Endodermal cell (in vitro differentiated cells): ENCODE measurements at regions not wholly inside any gene's neighbourhood (a gene's known extent, or its start where the extent isn't known, plus 50 kb on each side); places are given as distances from the start of the nearest gene placed in this dataset.

ENCODE experiments used
- DNase-seq: peaks from one replicate; pipeline ENCODE4 v3.0.0-alpha.2; 2017
- H3K27ac ChIP-seq: 2 replicates; pipeline ENCODE4 v1.5.1; 2013; ENCODE audit warnings: mild to moderate bottlenecking, low read depth, low read length, moderate library complexity
- H3K27me3 ChIP-seq: 2 replicates; pipeline ENCODE4 v1.6.1; 2013; ENCODE audit warnings: mild to moderate bottlenecking, low read length, moderate library complexity; ENCODE audit not compliant: insufficient read depth, control insufficient read depth, poor library complexity, severe bottlenecking
- H3K36me3 ChIP-seq: 2 replicates; pipeline ENCODE4 v1.7.0; 2013; ENCODE audit warnings: mild to moderate bottlenecking, low read length, moderate library complexity; ENCODE audit not compliant: control insufficient read depth, insufficient read depth
- H3K4me1 ChIP-seq: one replicate; pipeline ENCODE4 v1.7.0; 2013; ENCODE audit warnings: low read length; ENCODE audit not compliant: control insufficient read depth, insufficient read depth
- H3K4me3 ChIP-seq: 2 replicates; pipeline ENCODE4 v1.5.1; 2013; ENCODE audit warnings: mild to moderate bottlenecking, low read length, moderate library complexity
- H3K9ac ChIP-seq: 2 replicates; pipeline ENCODE4 v1.6.1; 2013; ENCODE audit warnings: mild to moderate bottlenecking, low read length, moderate library complexity; ENCODE audit not compliant: poor library complexity, severe bottlenecking; ENCODE audit errors: extremely low read depth
- H3K9me3 ChIP-seq: 2 replicates; pipeline ENCODE4 v1.6.1; 2013; ENCODE audit warnings: mild to moderate bottlenecking, low read length, moderate library complexity; ENCODE audit not compliant: control insufficient read depth
- H3K27ac Mint-ChIP-seq: 2 replicates; pipeline ENCODE4 v1.8.0; 2020; ENCODE audit warnings: mixed read lengths
- H3K27me3 Mint-ChIP-seq: 2 replicates; pipeline ENCODE4 v1.8.0; 2021; ENCODE audit warnings: mild to moderate bottlenecking, mixed read lengths; ENCODE audit not compliant: insufficient read depth
- H3K36me3 Mint-ChIP-seq: 2 replicates; pipeline ENCODE4 v1.8.0; 2020; ENCODE audit warnings: low read depth, mixed read lengths
- H3K4me1 Mint-ChIP-seq: 2 replicates; pipeline ENCODE4 v1.8.0; 2020; ENCODE audit warnings: mixed read lengths
- H3K4me3 Mint-ChIP-seq: 2 replicates; pipeline ENCODE4 v1.8.0; 2020; ENCODE audit warnings: mild to moderate bottlenecking, moderate library complexity, mixed read lengths
- H3K9me3 Mint-ChIP-seq: 2 replicates; pipeline ENCODE4 v1.8.0; 2020; ENCODE audit warnings: mild to moderate bottlenecking, mixed read lengths
- WGBS, 2 experiments: methylation state at CpG; one replicate each; pipeline versions ENCODE4 v1.1.5 to v1.1.7; 2013; ENCODE audit warnings: missing lambda C conversion rate in 2 of 2, mixed read lengths in 1 of 2; ENCODE audit not compliant: insufficient coverage in 1 of 2, insufficient read length in 1 of 2; 5-methylcytosine and 5-hydroxymethylcytosine counted together
- TF ChIP-seq, protein P1 (sequence below): fragments of 200-600 bp; sonication (generic); conservative IDR thresholded peaks from 2 replicates; pipeline ENCODE4 v1.5.0; 2021; ENCODE audit warnings: antibody characterized with exemption, mild to moderate bottlenecking

DNA sequence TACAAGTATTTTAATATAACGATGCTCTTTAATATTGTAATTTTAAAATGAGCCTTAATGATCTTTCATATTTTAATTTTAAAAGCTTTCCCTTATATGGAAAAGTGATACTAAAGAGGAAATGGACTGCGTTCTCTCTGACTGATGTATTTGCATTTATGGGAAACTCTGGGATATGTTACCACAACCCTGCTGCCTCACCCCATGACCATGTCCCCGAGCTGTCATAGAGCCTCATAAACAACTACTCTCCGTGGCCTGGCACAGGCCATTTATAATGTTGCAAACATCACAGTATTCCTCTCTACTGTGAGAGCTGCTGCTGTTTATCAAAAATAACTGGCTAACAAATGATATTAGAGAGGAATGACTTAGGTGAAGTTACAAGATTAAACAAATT lies 75.8 kb upstream of the SEC11C start:
- 100% methylated on average over 1 to 4 of the region's 4 CpGs for WGBS, 2 experiments
- H3K36me3 Mint-ChIP-seq, result no peaks in the 10 kb centered on the region
- no peak overlapping the region for H3K9ac ChIP-seq
- no peaks in the 10 kb centered on the region for H3K27me3 Mint-ChIP-seq
- no peak overlapping the region for H3K4me3 Mint-ChIP-seq
- TF ChIP-seq, protein P1, sequence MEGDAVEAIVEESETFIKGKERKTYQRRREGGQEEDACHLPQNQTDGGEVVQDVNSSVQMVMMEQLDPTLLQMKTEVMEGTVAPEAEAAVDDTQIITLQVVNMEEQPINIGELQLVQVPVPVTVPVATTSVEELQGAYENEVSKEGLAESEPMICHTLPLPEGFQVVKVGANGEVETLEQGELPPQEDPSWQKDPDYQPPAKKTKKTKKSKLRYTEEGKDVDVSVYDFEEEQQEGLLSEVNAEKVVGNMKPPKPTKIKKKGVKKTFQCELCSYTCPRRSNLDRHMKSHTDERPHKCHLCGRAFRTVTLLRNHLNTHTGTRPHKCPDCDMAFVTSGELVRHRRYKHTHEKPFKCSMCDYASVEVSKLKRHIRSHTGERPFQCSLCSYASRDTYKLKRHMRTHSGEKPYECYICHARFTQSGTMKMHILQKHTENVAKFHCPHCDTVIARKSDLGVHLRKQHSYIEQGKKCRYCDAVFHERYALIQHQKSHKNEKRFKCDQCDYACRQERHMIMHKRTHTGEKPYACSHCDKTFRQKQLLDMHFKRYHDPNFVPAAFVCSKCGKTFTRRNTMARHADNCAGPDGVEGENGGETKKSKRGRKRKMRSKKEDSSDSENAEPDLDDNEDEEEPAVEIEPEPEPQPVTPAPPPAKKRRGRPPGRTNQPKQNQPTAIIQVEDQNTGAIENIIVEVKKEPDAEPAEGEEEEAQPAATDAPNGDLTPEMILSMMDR, result no peak
- DNase-seq, result no peak
- no peaks in the 10 kb centered on the region for H3K27me3 ChIP-seq
- peaks cover 3% of the 10 kb centered on the region for H3K4me1 Mint-ChIP-seq
- no peak overlapping the region for H3K27ac Mint-ChIP-seq
- H3K4me1 ChIP-seq, result no peaks in the 10 kb centered on the region
- no peak overlapping the region for H3K27ac ChIP-seq
- no peak overlapping the region for H3K4me3 ChIP-seq
- no peaks in the 10 kb centered on the region for H3K36me3 ChIP-seq
- H3K9me3 Mint-ChIP-seq, result no peaks in the 10 kb centered on the region
- no peaks in the 10 kb centered on the region for H3K9me3 ChIP-seq

DNA sequence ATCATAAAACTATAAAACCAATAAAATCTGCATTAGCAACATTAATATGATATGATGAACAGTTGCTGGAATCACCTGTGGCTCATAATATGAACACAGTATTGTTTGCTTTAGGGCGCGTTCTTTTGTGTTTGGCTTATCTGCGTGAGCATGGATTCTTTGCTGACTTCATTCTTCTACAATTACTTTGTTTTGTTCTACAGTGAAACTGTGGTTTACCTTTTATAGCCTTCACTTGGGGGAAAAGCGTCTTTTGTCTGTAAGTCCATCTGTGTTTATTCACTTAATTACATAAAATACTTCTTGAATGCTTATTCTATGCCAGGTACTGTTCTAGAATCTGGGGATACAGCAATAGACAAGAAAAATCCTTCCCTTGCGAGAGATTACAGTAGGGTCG lies 74.0 kb upstream of the SEC11C start:
- Histone ChIP-seq H3K4me1 (no peaks in the 10 kb centered on the region), H3K9me3 (no peaks in the 10 kb centered on the region), H3K9ac (no peak overlapping the region), H3K36me3 (no peaks in the 10 kb centered on the region), H3K27ac (no peak overlapping the region), H3K4me3 (no peak overlapping the region), H3K27me3 (no peaks in the 10 kb centered on the region)
- H3K36me3 Mint-ChIP-seq, result no peaks in the 10 kb centered on the region
- WGBS, 2 experiments, result 99 to 100% methylated on average over 5 of the region's 6 CpGs
- no peak overlapping the region for H3K4me3 Mint-ChIP-seq
- DNase-seq, result no peak
- no peak overlapping the region for H3K27ac Mint-ChIP-seq
- TF ChIP-seq, protein P1, result no peak
- peaks cover 3% of the 10 kb centered on the region for H3K4me1 Mint-ChIP-seq
- no peaks in the 10 kb centered on the region for H3K27me3 Mint-ChIP-seq
- no peaks in the 10 kb centered on the region for H3K9me3 Mint-ChIP-seq

DNA sequence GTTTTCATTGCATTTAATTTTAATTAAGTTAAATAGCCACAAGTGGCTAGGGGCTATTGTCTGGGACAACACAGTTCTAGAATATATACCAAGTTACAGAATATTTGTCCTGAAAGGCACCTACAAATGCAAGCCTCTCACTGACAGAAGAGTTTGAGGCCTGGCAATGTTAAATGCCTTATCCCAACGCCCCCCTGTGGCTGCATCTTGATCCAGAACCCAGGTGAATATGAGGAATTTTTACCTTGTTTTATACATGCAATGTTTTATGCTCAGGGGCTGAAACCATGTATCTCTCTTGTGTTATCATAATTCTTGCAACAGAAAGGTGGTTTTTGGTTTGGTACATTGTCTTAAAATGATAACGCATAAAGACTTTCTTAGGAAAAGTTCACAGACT lies 71.8 kb upstream of the SEC11C start:
- H3K27ac ChIP-seq, result no peak overlapping the region

More for the DNA sequence above, 71.8 kb upstream of the SEC11C start:
- no peaks in the 10 kb centered on the region for H3K9me3 ChIP-seq
- no peaks in the 10 kb centered on the region for H3K36me3 Mint-ChIP-seq
- H3K9ac ChIP-seq, result no peak overlapping the region
- no peak overlapping the region for H3K27ac Mint-ChIP-seq
- no peak overlapping the region for H3K4me3 Mint-ChIP-seq
- no peaks in the 10 kb centered on the region for H3K9me3 Mint-ChIP-seq
- DNase-seq, result peak; percentile 67
- H3K4me1 Mint-ChIP-seq, result peaks cover 3% of the 10 kb centered on the region
- TF ChIP-seq, protein P1, result peak; percentile 71
- 58 to 100% methylated on average over 1 to 2 of the region's 2 CpGs for WGBS, 2 experiments
- H3K4me1 ChIP-seq, result no peaks in the 10 kb centered on the region
- no peak overlapping the region for H3K4me3 ChIP-seq
- H3K36me3 ChIP-seq, result no peaks in the 10 kb centered on the region
- no peaks in the 10 kb centered on the region for H3K27me3 ChIP-seq
- H3K27me3 Mint-ChIP-seq, result no peaks in the 10 kb centered on the region
